ENCODE measurements at regions not wholly inside any gene's neighbourhood (a gene's known extent, or its start where the extent isn't known, plus 50 kb on each side); places are given as distances from the start of the nearest gene placed in this dataset.

- CTCF ChIA-PET: interaction anchor here (0.8 to 2.3 kb wide), 9 partner anchors 10 to 614 kb away, joined by 3 to 17 read pairs (median 4); partner anchors contain the start of gene PCSK5
Measured at GRCh38 chr9:75602060-75602459, 288.4 kb upstream of the PCSK5 start.

GRCh38 chr9:75604661-75605060 lies 285.8 kb upstream of the PCSK5 start:
- Histone ChIP-seq H3K36me3 (ENCODE audit: control insufficient read depth in 2 of 2, insufficient read depth in 1 of 2, low read length in 2 of 2) (no peaks in the 10 kb centered on the region), H3K27ac (ENCODE audit: extremely low read depth, low read depth, low read length) (no peak overlapping the region), H3K9me3 (ENCODE audit: control insufficient read depth, insufficient read depth, low read depth, low read length) (no peaks in the 10 kb centered on the region), H3K4me1 (ENCODE audit: control insufficient read depth, insufficient read depth, low read length) (no peaks in the 10 kb centered on the region), H3K4me3 (ENCODE audit: low read depth, low read length) (no peak overlapping the region)
- no peak for TF ChIP-seq TSHZ1 (tag by site-specific recombination; IDR thresholded peaks at IDR 0.05; ENCODE audit: borderline replicate concordance)
- no peak for TF ChIP-seq ZNF837 (tag by site-specific recombination; IDR thresholded peaks at IDR 0.05)
- no peak for TF ChIP-seq ZBTB6 (tag by site-specific recombination; IDR thresholded peaks at IDR 0.05)
- no peak for TF ChIP-seq ZFHX2 (tag by site-specific recombination; conservative IDR thresholded peaks at IDR 0.05)
- no peak for TF ChIP-seq ZNF621 (tag by site-specific recombination; IDR thresholded peaks at IDR 0.05)
- no peak for TF ChIP-seq ZNF488 (tag by site-specific recombination; IDR thresholded peaks at IDR 0.05)
- TF ChIP-seq GLIS1 (tag by site-specific recombination; IDR thresholded peaks at IDR 0.05): no peak
- TF ChIP-seq ZNF416 (tag by site-specific recombination; IDR thresholded peaks at IDR 0.05): no peak
- no peak for TF ChIP-seq ZNF341 (tag by site-specific recombination; IDR thresholded peaks at IDR 0.05; ENCODE audit: low read depth)
- TF ChIP-seq ZNF114 (tag by site-specific recombination; IDR thresholded peaks at IDR 0.05): no peak
- no peak for TF ChIP-seq ZNF354C (tag by site-specific recombination; IDR thresholded peaks at IDR 0.05; ENCODE audit: borderline replicate concordance, low read depth)
- no peak for TF ChIP-seq ZNF639 (tag by site-specific recombination; IDR thresholded peaks at IDR 0.05)
- POLR2A ChIA-PET: no interaction called here
- CTCF ChIA-PET: interaction anchor here (0.5 to 0.6 kb wide), 2 partner anchors 64 to 172 kb away, joined by 3 read pairs; no protein-coding TSS in a partner anchor

More at GRCh38 chr9:75602060-75602459, 288.4 kb upstream of the PCSK5 start:
- Histone ChIP-seq H3K4me3 (ENCODE audit: low read depth, low read length) (no peak overlapping the region), H3K9me3 (ENCODE audit: control insufficient read depth, insufficient read depth, low read depth, low read length) (no peaks in the 10 kb centered on the region), H3K4me1 (ENCODE audit: control insufficient read depth, insufficient read depth, low read length) (no peaks in the 10 kb centered on the region), H3K27ac (ENCODE audit: extremely low read depth, low read depth, low read length) (no peak overlapping the region), H3K36me3 (ENCODE audit: control insufficient read depth in 2 of 2, insufficient read depth in 1 of 2, low read length in 2 of 2) (no peaks in the 10 kb centered on the region)
- no peak for TF ChIP-seq ZNF214 (tag by site-specific recombination; IDR thresholded peaks at IDR 0.05; ENCODE audit: borderline replicate concordance)
- TF ChIP-seq ATF2 (tag by site-specific recombination; IDR thresholded peaks at IDR 0.05; ENCODE audit: low read depth): peak; percentile 49; the same call in 1 of the 2 replicates
- POLR2A ChIA-PET: no interaction called here

All from HEK293 (cell line).